ENCODE measurements at regions not wholly inside any gene's neighbourhood (a gene's known extent, or its start where the extent isn't known, plus 50 kb on each side); places are given as distances from the start of the nearest gene placed in this dataset.
"Not testable (repeated sequence)": the region's sequence is repeated elsewhere in the genome, so short reads cannot be mapped to it uniquely, and the experiment has no call there.

DNA sequence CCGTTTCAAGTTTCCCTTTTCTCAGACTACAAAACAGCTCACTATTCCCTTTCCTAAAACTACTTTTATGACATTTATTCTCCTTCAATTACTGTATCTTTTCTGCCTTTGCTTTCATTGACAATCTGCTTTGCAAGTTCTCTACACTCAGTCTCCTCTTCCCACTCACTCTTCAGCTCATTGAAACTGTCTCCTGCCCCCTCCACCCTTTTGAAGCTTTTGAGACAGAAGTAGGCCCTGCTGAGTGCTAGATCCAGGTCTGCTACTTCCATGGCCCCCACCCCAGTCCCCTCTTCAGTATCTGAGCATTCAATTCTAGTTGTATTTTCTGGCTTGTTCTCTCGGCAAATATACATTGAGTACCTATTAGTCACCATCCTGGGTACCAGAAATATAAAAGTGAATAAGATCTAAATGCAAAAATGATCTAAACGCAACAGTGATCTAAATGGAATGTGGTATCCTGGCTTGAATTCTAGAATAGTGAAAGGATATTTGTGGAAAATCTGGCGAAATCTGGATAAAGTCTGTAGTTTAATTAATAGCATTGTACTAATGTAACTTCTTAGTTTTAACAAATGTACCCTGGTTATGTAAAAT lies 58.4 kb downstream of the OR2K2 start:
- H3K27ac ChIP-seq (replicated peaks): no peak overlapping the region
- no peak for DNase-seq (ENCODE audit: low read depth in 1 of 2, low spot score in 1 of 2)
- no peak overlapping the region for H3K4me3 ChIP-seq (replicated peaks; ENCODE audit: insufficient read depth, low read length)
- TF ChIP-seq POLR2AphosphoS5 (IDR thresholded peaks at IDR 0.05; ENCODE audit: low read depth) (no peak), GABPA (IDR thresholded peaks at IDR 0.05; ENCODE audit: low read depth) (no peak), SPI1 (IDR thresholded peaks at IDR 0.05; ENCODE audit: borderline replicate concordance, low read depth) (no peak)
- TF ChIP-seq, protein P1, sequence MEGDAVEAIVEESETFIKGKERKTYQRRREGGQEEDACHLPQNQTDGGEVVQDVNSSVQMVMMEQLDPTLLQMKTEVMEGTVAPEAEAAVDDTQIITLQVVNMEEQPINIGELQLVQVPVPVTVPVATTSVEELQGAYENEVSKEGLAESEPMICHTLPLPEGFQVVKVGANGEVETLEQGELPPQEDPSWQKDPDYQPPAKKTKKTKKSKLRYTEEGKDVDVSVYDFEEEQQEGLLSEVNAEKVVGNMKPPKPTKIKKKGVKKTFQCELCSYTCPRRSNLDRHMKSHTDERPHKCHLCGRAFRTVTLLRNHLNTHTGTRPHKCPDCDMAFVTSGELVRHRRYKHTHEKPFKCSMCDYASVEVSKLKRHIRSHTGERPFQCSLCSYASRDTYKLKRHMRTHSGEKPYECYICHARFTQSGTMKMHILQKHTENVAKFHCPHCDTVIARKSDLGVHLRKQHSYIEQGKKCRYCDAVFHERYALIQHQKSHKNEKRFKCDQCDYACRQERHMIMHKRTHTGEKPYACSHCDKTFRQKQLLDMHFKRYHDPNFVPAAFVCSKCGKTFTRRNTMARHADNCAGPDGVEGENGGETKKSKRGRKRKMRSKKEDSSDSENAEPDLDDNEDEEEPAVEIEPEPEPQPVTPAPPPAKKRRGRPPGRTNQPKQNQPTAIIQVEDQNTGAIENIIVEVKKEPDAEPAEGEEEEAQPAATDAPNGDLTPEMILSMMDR (IDR thresholded peaks at IDR 0.05; ENCODE audit: insufficient read depth, low read length): no peak
- TF ChIP-seq, protein P2, sequence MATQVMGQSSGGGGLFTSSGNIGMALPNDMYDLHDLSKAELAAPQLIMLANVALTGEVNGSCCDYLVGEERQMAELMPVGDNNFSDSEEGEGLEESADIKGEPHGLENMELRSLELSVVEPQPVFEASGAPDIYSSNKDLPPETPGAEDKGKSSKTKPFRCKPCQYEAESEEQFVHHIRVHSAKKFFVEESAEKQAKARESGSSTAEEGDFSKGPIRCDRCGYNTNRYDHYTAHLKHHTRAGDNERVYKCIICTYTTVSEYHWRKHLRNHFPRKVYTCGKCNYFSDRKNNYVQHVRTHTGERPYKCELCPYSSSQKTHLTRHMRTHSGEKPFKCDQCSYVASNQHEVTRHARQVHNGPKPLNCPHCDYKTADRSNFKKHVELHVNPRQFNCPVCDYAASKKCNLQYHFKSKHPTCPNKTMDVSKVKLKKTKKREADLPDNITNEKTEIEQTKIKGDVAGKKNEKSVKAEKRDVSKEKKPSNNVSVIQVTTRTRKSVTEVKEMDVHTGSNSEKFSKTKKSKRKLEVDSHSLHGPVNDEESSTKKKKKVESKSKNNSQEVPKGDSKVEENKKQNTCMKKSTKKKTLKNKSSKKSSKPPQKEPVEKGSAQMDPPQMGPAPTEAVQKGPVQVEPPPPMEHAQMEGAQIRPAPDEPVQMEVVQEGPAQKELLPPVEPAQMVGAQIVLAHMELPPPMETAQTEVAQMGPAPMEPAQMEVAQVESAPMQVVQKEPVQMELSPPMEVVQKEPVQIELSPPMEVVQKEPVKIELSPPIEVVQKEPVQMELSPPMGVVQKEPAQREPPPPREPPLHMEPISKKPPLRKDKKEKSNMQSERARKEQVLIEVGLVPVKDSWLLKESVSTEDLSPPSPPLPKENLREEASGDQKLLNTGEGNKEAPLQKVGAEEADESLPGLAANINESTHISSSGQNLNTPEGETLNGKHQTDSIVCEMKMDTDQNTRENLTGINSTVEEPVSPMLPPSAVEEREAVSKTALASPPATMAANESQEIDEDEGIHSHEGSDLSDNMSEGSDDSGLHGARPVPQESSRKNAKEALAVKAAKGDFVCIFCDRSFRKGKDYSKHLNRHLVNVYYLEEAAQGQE (IDR thresholded peaks at IDR 0.05; ENCODE audit: insufficient replicate concordance, low read depth): no peak
- H3K27me3 ChIP-seq (ENCODE audit: insufficient read depth, poor library complexity, severe bottlenecking): no peaks in the 10 kb centered on the region

DNA sequence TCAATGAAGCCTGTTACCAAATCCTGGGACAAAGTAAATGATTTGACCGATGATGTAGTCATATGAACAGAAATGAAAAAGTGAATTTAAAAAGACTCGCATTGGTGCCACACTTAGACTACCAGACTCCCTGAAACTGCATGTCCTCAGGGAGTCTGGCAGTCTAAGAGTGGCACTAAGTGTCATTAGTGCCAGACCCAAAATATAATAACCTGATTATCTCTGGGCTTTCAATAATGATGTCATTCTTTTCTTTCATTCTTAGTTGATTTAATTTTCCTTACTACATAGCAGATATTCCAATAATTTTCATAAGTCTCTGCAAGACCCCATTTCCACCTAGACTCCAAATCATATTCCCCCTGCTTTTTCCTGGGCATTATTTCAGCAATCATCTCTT lies 59.0 kb downstream of the OR2K2 start:
- no peak for TF ChIP-seq SPI1 (IDR thresholded peaks at IDR 0.05; ENCODE audit: borderline replicate concordance, low read depth)
- TF ChIP-seq GABPA (IDR thresholded peaks at IDR 0.05; ENCODE audit: low read depth): no peak
- TF ChIP-seq, protein P1 (IDR thresholded peaks at IDR 0.05; ENCODE audit: insufficient read depth, low read length): no peak
- no peak for TF ChIP-seq POLR2AphosphoS5 (IDR thresholded peaks at IDR 0.05; ENCODE audit: low read depth)
- TF ChIP-seq, protein P2 (IDR thresholded peaks at IDR 0.05; ENCODE audit: insufficient replicate concordance, low read depth): no peak
- H3K27me3 ChIP-seq (ENCODE audit: insufficient read depth, poor library complexity, severe bottlenecking): no peaks in the 10 kb centered on the region
- no peak overlapping the region for H3K27ac ChIP-seq (replicated peaks)
- H3K4me3 ChIP-seq (replicated peaks; ENCODE audit: insufficient read depth, low read length): no peak overlapping the region
- DNase-seq (ENCODE audit: low read depth in 1 of 2, low spot score in 1 of 2): no peak

DNA sequence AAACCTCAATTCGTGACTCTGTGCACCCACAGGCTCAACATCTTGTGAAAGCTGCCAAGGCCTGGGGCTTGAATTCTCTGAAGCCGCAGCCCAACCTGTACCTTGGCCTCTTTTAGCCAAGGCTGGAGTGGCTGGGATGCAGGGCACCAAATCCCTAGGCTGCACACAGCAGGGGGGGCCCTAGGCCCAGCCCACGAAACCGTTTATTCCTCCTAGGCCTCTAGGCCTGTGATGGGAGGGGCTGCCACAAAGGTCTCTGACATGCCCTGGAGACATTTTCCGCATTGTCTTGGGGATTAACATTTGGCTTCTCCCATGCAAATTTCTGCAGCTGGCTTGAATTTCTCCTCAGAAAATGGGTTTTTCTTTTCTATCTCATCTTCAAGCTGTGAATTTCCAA lies 64.0 kb downstream of the OR2K2 start:
- not testable (repeated sequence) for H3K27me3 ChIP-seq (ENCODE audit: insufficient read depth, poor library complexity, severe bottlenecking); H3K4me3 ChIP-seq (replicated peaks; ENCODE audit: insufficient read depth, low read length)

DNA sequence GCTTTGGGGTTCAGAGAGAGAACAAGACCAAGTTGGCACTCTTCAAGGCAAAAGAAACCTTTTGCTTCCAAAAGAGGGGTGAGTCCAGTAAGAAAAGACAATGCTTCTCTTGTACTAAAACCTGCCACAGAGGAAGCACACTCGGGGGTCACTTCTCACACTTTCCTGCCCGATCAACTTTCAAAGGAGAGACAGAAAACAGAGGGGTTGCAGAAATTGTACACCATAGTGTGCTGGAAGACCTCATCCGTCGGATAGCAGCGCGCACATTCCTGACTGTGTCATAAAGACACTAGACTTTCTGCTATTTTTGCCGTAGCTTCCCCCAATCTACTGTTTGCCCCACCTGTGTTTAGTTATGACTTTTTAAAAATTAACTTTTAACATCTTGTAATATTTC lies 66.9 kb downstream of the OR2K2 start:
- no peaks in the 10 kb centered on the region for H3K27me3 ChIP-seq (ENCODE audit: insufficient read depth, poor library complexity, severe bottlenecking)
- H3K27ac ChIP-seq (replicated peaks): no peak overlapping the region
- DNase-seq (ENCODE audit: low read depth in 1 of 2, low spot score in 1 of 2): no peak
- TF ChIP-seq POLR2AphosphoS5 (IDR thresholded peaks at IDR 0.05; ENCODE audit: low read depth): no peak
- H3K4me3 ChIP-seq (replicated peaks; ENCODE audit: insufficient read depth, low read length): no peak overlapping the region

More for the DNA sequence above, 64.0 kb downstream of the OR2K2 start:
- DNase-seq (ENCODE audit: low read depth in 1 of 2, low spot score in 1 of 2); H3K27ac ChIP-seq (replicated peaks): not testable (repeated sequence)

DNA sequence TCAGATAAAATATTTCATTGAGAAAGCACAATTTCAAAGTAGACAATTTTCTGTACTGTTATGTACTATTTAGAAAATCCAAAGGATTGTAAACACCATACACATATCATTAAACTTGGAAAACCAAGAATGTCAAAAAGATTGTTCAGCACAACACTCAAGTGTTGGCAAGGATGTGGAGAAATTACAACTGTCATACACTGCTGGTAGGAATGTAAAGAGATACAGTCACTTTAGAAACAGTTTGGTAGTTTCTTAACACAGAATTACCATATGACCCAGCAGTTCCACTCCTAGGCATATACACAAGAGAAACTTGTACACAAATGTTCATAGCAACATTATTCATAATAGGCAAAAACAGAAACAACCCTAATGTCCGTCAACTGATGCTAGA lies 71.2 kb downstream of the OR2K2 start:
- no peak for DNase-seq (ENCODE audit: low read depth in 1 of 2, low spot score in 1 of 2)
- H3K27me3 ChIP-seq (ENCODE audit: insufficient read depth, poor library complexity, severe bottlenecking): no peaks in the 10 kb centered on the region
- H3K4me3 ChIP-seq (replicated peaks; ENCODE audit: insufficient read depth, low read length): no peak overlapping the region
- TF ChIP-seq, protein P2 (IDR thresholded peaks at IDR 0.05; ENCODE audit: insufficient replicate concordance, low read depth): no peak
- no peak for TF ChIP-seq POLR2AphosphoS5 (IDR thresholded peaks at IDR 0.05; ENCODE audit: low read depth)
- no peak for TF ChIP-seq GABPA (IDR thresholded peaks at IDR 0.05; ENCODE audit: low read depth)
- no peak for TF ChIP-seq SPI1 (IDR thresholded peaks at IDR 0.05; ENCODE audit: borderline replicate concordance, low read depth)
- TF ChIP-seq, protein P1 (IDR thresholded peaks at IDR 0.05; ENCODE audit: insufficient read depth, low read length): no peak
- H3K27ac ChIP-seq (replicated peaks): no peak overlapping the region

All from HL-60 (cell line).